Non-pigmented ciliary epithelial cell (primary cell): ENCODE measurements at regions not wholly inside any gene's neighbourhood (a gene's known extent, or its start where the extent isn't known, plus 50 kb on each side); places are given as distances from the start of the nearest gene placed in this dataset.

ENCODE experiments used
- DNase-seq: peaks from one replicate; pipeline ENCODE4 v3.0.0-alpha.2; 2010; ENCODE audit warnings: low read depth

GRCh38 chr6:50635429-50635828, 77.9 kb upstream of the TFAP2D start:
- DNase-seq: no peak

GRCh38 chr6:50637267-50637666, 76.1 kb upstream of the TFAP2D start:
- DNase-seq: no peak

GRCh38 chr6:50649086-50649485, 64.2 kb upstream of the TFAP2D start:
- no peak for DNase-seq

GRCh38 chr6:50653253-50653652, 60.1 kb upstream of the TFAP2D start:
- DNase-seq: no peak

- DNase-seq: no peak
Measured at GRCh38 chr6:50654155-50654554, 59.2 kb upstream of the TFAP2D start.

- DNase-seq: no peak
Measured at GRCh38 chr6:50655848-50656453, 57.4 kb upstream of the TFAP2D start.

GRCh38 chr6:50657513-50657912, 55.8 kb upstream of the TFAP2D start:
- no peak for DNase-seq

- DNase-seq: no peak
Measured at GRCh38 chr6:50658561-50658960, 54.8 kb upstream of the TFAP2D start.

GRCh38 chr6:50661636-50662035, 51.7 kb upstream of the TFAP2D start:
- DNase-seq: no peak
